ENCODE measurements at regions not wholly inside any gene's neighbourhood (a gene's known extent, or its start where the extent isn't known, plus 50 kb on each side); places are given as distances from the start of the nearest gene placed in this dataset.

DNA sequence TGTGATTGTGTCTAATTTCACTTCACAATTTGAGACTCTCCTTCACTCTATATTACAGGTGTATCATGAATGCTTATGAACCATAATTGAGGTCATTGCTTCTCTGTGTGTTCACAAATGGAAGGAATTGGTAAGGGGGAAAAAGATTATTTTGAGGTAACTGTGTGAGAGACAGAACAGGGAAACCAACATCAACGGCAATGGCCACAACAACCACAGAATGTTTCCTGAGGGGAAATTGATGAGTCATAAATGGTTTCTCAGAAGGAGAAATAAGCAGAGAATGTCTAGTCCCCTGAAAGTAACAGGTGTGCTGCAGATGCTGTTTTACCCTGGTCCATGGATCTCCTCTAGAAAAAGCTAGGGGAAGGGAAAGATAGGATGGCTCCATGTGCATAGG lies 361.2 kb upstream of the GALNT5 start:
- TF ChIP-seq EP300 (IDR thresholded peaks at IDR 0.05) (no peak), POLR2A (IDR thresholded peaks at IDR 0.05) (no peak)
- TF ChIP-seq, protein P1, sequence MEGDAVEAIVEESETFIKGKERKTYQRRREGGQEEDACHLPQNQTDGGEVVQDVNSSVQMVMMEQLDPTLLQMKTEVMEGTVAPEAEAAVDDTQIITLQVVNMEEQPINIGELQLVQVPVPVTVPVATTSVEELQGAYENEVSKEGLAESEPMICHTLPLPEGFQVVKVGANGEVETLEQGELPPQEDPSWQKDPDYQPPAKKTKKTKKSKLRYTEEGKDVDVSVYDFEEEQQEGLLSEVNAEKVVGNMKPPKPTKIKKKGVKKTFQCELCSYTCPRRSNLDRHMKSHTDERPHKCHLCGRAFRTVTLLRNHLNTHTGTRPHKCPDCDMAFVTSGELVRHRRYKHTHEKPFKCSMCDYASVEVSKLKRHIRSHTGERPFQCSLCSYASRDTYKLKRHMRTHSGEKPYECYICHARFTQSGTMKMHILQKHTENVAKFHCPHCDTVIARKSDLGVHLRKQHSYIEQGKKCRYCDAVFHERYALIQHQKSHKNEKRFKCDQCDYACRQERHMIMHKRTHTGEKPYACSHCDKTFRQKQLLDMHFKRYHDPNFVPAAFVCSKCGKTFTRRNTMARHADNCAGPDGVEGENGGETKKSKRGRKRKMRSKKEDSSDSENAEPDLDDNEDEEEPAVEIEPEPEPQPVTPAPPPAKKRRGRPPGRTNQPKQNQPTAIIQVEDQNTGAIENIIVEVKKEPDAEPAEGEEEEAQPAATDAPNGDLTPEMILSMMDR (IDR thresholded peaks at IDR 0.05): no peak

All from tibial nerve (tissue), 4 donors.